ENCODE measurements at regions not wholly inside any gene's neighbourhood (a gene's known extent, or its start where the extent isn't known, plus 50 kb on each side); places are given as distances from the start of the nearest gene placed in this dataset.

DNA sequence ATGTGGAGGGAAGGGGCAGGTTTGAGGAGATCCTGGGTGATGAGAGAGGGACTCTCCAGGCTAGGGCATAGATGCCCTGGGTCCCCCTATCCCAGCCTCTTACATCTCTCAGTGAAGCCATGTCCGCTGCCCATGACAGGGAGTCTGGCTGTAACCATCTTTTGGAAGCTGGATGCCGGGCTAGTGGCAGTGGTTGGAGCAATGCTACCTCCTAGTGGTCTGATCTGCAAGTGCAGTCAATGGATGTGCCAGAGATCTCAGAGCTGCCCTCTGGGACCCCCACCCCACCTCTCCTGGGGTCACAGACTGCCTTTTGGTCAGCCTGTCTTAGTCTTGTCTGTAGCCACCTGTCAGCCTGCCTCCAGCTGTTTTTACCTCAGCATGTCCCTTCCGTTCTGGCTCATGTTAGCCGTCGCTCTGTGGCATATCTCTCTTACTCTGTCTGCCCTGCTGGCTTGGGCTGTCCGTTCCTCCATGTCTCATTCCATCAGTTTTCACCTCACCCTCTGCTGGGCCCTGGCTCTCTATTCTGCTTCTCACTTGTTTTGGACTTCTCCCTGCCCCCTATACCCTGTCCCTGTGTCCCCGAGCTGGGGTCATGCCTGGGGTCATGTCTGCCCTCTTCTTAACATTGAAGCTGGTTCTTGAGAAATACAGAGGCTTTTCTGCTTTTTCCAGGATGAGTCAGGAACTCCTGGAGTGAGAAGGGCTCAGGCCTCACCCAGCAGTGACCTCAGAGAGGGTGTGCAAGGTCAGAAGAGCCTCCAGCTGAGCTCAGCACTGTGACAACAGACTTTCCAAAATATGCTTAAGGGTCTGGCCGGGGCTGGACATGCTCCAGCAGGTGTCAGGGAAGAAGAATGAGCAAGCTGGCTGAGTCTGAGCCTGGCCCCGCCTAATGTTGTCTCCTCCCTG lies 52.0 kb upstream of the THY1 start:
- no peak for DNase-seq (ENCODE audit: low read depth, low spot score)

DNA sequence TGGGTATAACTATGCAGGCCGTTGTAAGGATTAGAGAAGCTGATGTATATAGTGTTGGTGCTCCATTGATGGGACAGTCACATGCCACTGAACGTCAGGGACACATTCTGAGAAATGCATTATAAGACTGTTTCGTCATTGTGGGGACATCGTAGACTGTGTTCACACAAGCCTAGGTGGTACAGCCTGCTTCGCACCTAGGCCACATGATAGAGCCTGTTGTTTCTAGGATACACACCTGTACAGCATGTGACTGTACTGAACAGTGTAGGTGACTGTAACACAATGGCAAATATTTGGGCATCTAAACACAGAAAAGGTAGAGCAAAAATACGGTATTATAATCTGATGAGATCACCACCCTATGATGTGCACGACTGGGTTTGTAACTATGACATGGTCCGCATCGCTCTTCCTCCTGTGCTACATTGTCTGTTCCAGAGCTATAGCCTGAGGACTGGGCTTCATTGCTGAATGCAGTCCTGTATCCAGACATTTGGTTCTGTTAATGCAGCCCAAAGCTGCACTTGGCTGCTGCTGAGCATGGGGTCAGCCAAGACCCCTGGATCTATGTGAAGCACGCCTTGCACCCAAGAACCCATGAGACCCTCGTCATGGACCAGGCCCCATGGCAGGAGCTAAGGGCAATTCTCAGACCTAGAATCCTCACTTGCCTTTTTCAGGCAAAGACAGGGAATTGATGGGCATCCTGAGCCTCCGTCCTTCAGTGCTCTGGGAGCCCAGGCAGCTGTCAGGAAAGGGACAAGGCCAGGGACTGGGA lies 51.1 kb upstream of the THY1 start:
- no peak for DNase-seq (ENCODE audit: low read depth, low spot score)

DNA sequence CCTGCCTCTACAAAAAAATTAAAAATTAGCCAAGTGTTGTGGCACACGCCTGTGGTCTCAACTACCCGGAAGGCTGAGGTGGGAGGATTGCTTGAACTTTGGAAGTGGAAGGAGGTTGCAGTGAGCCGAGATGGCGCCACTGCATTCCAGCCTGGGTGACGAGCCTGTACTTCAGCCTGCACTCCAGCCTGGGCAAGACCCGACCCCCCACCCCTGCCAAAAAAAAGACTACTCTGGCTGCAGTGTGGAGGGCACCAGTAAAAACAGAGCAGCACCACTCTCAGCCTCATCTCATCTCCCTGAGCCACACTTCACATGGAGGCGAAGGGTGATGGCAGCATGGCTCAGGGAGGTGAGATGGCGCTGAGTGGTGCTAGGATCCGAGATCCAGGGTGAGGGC lies 50.3 kb upstream of the THY1 start:
- DNase-seq (ENCODE audit: low read depth, low spot score), result no peak

DNA sequence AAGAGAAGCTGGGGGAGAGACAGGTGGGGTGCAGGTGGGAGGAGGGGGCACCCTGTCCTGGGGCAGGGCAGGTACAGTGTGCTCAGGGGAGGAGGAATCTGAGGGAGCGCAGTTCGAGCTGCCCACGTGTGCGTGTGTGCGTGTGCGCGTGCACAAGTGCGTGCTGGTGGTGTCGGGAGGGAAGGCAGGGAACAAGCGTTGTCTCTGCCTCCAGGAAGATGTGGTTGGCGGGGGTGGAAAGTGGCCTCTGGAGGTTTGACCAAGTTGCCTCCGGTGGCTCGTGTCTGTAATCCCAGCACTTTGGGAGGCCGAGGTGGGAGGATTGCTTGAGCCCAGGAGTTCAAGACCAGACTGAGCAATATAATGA lies 49.9 kb upstream of the THY1 start:
- no peak for DNase-seq (ENCODE audit: low read depth, low spot score)
